ENCODE measurements at regions not wholly inside any gene's neighbourhood (a gene's known extent, or its start where the extent isn't known, plus 50 kb on each side); places are given as distances from the start of the nearest gene placed in this dataset.

DNA sequence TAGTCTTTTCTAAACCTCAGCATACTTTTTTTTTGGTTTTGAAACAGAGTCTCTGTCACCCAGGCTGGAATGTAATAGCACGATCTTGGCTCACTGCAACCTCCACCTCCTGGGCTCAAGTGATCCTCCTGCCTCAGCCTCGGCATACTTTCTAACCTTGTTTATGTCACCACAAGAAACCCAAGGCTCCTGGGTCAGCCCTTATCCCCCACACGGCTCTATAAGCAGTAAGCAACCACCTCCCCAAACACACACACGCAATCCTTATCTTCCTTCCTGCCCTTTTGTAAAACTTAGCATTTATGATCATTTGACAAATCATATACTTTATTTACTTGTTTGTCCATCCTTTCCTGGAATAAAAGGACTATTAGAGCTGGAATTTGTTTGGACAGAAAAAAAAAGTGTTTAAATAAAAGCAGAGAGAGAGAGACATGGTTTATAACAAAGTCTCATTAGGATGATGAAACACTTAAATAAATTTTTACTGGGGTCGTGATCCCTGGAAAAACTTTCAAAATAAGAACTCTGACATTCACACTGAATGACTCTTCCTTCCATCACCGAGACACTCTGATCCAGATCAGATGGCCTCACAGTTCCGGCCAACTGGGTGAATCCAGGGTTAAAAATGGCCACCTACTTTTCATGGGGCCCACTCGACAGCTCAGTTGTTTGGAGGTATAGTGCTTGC lies 72.7 kb upstream of the PIK3CG start:
- no peak for TF ChIP-seq CTCF (IDR thresholded peaks at IDR 0.05; ENCODE audit: extremely low read depth, missing control alignments)

DNA sequence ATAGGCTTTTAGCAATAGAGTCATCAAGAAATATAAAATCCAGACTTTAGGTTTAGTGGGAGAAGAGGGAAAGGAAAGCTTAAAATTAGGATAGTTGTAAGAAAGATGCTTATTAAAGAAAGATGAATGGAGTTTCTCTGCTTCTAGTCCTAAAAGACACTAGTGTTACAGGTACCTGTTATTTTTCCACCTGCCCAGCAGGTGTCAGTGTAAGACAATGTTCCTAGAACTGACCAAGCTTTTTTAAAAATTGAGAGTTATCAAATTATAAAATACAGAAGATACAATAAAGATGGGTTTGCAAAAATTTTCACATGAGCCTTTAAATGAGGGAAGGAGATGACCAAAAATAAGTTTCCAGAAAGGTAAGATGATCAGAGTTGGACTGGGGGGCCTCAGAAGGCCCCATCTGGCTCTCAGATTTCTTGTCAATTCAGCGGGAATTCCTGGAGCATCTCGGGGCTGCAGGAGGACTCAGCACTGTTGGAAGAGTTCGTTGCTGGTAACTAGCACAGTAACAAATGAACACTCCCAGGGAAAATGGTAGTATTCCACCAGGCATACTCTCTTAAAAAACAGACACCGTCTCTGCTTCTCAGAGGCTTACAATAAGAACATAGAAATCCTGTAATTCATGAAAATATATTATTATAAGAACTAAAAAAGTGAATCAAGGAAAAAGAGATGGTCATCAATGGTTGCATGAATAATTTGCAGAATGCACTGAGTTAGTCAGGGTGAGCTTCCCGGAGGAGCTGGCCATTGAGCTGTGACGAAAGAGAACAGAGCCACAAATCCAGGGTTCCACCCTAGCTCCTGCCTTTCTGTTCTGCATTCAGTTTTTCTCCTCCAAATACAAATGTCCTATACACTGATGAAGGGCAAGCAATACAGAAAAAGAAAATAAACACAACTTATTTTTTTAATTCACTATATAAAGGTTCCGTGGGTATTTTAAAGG lies 71.8 kb upstream of the PIK3CG start:
- peak; percentile 41 for DNase-seq (ENCODE audit: low spot score)
- TF ChIP-seq CTCF (IDR thresholded peaks at IDR 0.05; ENCODE audit: extremely low read depth, missing control alignments): peak; percentile 30

More for the DNA sequence above, 72.7 kb upstream of the PIK3CG start:
- DNase-seq (ENCODE audit: low spot score): no peak

DNA sequence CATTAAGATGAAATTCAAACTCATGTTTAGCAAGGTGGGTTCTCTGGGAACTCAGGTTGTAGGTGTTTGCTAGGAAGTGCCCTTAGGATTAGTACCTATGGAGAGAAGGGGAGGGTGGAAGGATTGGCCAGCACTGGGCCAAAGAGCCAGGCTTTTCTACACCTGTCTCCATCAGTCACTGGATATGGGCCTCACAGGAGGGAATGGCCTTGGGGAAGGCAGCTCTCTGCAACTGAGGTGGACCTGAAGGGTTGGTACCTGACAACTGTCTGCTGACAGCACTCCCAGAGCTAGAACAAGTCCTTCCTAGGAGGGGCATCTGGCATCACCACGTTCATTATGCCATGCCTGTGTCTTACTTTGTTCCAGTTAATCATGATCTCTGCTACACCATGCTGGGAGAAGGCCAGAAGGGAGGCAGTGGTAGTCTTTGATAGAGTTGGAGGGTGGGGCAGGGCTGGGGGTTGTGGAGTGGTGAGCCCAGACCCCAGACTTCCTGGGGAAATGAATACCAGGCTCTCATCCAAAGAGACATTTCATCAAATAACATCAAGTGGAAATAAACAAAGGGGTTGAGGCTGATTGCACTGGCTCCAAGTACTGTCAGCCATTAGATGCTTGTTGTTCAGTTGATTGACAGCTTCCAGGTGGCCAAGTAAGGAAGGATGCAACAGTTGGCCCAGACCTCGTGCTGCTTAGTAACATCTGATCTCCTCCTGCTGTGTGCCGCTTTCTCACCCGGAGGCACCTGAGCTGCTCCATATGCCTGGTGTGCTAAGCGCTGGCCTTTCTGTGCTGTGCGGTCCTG lies 70.6 kb upstream of the PIK3CG start:
- no peak for TF ChIP-seq CTCF (IDR thresholded peaks at IDR 0.05; ENCODE audit: extremely low read depth, missing control alignments)
- DNase-seq (ENCODE audit: low spot score): no peak

- DNase-seq (ENCODE audit: low spot score): no peak
- TF ChIP-seq CTCF (IDR thresholded peaks at IDR 0.05; ENCODE audit: extremely low read depth, missing control alignments): no peak
These were observed 69.8 kb upstream of the PIK3CG start for GRCh38 chr7:106795084-106795876.

DNA sequence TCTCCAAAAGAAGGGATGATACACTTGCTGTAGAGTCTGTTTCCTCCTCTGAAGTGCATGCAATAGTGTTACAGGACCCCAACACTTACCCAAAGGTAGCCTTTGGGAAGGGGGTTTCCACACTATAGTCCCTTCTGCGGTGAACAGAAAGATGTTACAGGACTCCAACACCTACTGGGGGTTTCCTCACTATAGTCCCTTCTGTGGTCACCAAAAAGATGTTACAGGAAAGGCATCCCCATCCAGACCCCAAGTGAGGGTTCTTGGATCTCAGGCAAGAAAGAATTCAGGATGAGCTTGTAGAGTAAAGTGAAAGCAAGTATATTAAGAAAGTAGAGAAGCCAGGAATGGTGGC lies 69.2 kb upstream of the PIK3CG start:
- TF ChIP-seq CTCF (IDR thresholded peaks at IDR 0.05; ENCODE audit: extremely low read depth, missing control alignments): no peak
- DNase-seq (ENCODE audit: low spot score): no peak

DNA sequence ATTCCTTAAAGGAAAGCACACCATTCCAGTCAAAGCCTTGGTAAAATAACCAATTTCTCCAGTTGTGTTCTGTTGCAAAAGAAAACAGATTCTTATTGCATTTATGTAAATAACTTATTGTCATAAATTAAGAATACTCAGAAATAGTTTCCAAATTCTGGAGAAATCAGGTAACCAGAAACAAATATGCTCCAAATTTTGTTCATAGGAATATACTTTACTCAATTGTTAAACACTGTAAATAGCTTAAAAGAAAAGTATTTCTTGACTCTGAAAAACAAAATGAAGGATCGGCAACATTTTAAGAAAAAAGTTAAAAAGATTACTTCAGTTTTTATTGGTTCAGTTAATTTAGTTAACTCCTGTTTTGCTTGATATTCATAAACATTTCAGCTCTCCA lies 67.1 kb upstream of the PIK3CG start:
- TF ChIP-seq CTCF (IDR thresholded peaks at IDR 0.05; ENCODE audit: extremely low read depth, missing control alignments): no peak
- no peak for DNase-seq (ENCODE audit: low spot score)
